ENCODE measurements at regions not wholly inside any gene's neighbourhood (a gene's known extent, or its start where the extent isn't known, plus 50 kb on each side); places are given as distances from the start of the nearest gene placed in this dataset.

DNA sequence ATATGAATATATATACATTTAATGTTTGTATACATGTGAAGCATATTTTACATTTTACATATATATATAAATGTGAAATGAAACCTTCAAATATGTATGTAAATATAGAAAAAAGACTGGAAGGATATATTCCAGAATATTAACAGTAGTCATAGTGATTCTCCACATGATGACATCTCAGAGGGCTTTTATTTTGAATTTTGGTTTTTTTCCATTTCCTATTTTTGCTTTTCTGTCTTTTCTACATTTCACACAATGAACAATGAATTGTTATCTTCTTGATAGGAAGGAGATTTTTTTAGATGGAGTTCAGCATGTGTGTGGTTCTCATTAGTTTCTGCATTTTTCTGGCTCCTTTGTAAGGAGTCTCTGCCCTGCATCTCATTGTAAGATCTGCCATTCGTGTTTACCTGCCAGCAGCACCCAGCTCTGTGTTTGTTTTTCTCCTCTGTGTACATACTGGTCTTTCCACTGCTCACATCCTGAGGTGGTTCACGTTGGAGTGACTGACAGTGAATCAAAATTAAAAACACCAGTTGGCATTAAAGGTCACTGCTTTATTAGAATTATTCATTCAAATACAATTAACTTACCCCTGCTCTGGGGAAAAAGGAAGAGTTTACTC, 425.3 kb upstream of the MDFIC2 start:
- TF ChIP-seq, protein P1, sequence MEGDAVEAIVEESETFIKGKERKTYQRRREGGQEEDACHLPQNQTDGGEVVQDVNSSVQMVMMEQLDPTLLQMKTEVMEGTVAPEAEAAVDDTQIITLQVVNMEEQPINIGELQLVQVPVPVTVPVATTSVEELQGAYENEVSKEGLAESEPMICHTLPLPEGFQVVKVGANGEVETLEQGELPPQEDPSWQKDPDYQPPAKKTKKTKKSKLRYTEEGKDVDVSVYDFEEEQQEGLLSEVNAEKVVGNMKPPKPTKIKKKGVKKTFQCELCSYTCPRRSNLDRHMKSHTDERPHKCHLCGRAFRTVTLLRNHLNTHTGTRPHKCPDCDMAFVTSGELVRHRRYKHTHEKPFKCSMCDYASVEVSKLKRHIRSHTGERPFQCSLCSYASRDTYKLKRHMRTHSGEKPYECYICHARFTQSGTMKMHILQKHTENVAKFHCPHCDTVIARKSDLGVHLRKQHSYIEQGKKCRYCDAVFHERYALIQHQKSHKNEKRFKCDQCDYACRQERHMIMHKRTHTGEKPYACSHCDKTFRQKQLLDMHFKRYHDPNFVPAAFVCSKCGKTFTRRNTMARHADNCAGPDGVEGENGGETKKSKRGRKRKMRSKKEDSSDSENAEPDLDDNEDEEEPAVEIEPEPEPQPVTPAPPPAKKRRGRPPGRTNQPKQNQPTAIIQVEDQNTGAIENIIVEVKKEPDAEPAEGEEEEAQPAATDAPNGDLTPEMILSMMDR (IDR thresholded peaks at IDR 0.05; ENCODE audit: low read length, missing control alignments): no peak
- DNase-seq (ENCODE audit: low read depth): no peak
- no peak overlapping the region for H3K4me3 ChIP-seq (replicated peaks; ENCODE audit: low read depth, low read length)

DNA sequence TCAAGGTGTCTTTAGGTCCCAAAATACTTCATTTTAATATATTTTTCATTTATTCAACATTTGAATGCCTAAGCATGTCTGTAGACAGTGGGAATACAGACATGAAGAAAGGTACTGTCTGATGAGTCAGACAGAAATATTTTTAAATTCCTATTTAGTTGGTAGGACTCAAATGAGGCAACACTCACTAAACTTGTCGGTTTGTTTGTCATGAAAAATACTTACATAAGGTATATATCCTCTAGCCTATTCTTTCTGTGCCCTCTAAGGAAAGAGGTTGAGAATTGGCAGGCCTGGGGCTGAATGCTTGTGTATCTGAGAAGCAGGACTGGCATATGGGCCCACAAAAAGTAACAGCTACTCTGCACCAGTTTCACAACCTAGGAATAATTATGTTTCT, 423.6 kb upstream of the MDFIC2 start:
- TF ChIP-seq, protein P1 (IDR thresholded peaks at IDR 0.05; ENCODE audit: low read length, missing control alignments): no peak

DNA sequence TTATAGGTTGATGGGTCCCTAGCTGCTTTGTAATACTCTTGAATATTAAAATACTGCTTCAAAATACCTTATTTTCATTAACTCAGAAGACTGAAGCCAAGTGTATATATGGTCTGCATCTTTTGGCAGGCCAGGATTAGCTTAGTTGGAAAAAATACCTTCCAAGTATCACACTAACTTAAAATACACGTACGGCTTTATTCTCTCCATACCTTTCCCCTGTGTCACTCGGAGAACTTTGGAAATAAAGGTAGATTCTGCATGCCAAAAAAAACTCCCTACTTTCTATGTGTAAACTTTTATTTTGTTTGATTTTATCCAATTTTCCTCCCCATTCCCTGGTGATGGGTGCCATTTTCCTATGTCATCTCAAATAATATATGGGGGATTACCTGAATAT, 422.3 kb upstream of the MDFIC2 start:
- DNase-seq (ENCODE audit: low read depth): no peak
- TF ChIP-seq, protein P1 (IDR thresholded peaks at IDR 0.05; ENCODE audit: low read length, missing control alignments): no peak
- no peak overlapping the region for H3K4me3 ChIP-seq (replicated peaks; ENCODE audit: low read depth, low read length)

More for the DNA sequence above, 423.6 kb upstream of the MDFIC2 start:
- peak; percentile 23 for DNase-seq (ENCODE audit: low read depth)
- H3K4me3 ChIP-seq (replicated peaks; ENCODE audit: low read depth, low read length): no peak overlapping the region

DNA sequence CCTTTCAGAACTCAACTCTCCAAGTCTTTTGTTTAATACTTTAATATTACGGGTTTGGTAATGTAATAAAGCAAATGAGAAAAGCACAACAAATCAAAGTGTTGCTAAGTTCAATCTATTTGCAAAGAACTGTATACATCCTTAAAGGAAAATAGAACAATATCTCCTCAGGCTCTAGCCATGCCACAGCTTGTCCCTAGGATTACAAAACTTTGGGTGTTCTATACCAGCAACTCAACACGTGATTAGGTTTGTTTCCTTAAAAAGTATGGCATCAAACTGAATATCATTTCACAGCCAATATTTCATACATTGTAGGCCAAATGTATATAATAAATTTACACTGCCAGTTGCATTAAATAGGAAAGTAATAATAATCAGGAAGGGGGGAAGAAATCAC, 418.6 kb upstream of the MDFIC2 start:
- TF ChIP-seq, protein P1 (IDR thresholded peaks at IDR 0.05; ENCODE audit: low read length, missing control alignments): no peak

DNA sequence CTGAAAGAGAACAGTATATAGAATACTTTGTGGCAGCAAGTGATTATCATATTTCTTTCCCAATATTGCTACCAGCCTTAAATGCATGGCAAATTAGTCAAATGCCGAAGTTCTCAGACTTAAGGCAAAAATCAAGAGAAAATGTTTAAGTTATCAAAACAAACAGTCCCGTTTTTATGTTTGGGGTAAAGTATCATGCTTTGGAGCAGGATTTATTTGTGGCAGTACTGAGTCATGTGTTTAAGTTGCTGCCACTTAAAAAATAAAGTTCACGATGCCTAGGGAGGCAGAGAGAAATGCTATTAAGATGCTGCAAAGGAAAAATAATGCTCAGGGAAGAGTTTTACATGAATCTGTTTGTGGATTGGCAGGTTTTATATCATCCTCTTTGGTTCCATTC, 417.4 kb upstream of the MDFIC2 start:
- no peak for DNase-seq (ENCODE audit: low read depth)
- TF ChIP-seq, protein P1 (IDR thresholded peaks at IDR 0.05; ENCODE audit: low read length, missing control alignments): no peak
- no peak overlapping the region for H3K4me3 ChIP-seq (replicated peaks; ENCODE audit: low read depth, low read length)

More for the DNA sequence above, 418.6 kb upstream of the MDFIC2 start:
- DNase-seq (ENCODE audit: low read depth): no peak
- H3K4me3 ChIP-seq (replicated peaks; ENCODE audit: low read depth, low read length): no peak overlapping the region

DNA sequence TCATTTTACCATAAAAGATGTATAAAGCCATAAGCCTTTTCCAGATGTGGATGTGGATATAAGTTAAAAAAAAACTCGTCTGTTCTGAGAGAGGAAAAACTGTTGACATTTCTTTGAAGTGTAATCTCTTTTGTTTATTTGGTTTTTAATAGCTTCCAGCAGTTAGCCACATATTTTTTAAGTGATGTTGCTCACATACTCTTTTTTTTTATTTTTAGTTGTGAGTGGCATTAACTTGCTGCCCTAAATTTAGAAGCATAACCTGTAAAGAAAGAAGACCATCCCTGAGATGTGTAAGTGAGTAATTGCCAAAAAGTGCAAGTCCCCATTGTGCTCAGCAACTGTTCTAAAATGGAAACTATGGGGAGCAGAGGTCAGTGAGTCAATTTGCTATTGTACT, 415.9 kb upstream of the MDFIC2 start:
- TF ChIP-seq, protein P1 (IDR thresholded peaks at IDR 0.05; ENCODE audit: low read length, missing control alignments): no peak
- no peak overlapping the region for H3K4me3 ChIP-seq (replicated peaks; ENCODE audit: low read depth, low read length)
- DNase-seq (ENCODE audit: low read depth): no peak

DNA sequence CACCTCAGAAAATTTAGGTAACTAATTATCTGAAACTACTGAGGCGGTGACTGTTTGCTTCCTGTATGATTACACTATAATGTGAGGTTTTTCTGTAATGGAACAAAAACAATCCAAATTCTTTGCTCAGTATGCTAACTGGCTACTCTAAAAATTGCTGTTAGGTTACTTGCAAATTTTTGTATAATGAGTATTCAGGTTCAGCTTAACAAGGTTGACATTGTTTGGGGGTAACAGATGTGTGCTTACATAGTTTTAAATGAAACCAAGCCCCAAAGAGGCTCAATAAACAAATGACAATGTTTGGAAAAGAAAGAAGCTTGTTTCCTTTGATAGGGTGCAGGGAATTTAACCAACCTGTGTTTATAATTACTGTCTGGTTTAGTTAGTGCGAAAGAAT, 414.5 kb upstream of the MDFIC2 start:
- no peak overlapping the region for H3K4me3 ChIP-seq (replicated peaks; ENCODE audit: low read depth, low read length)
- no peak for DNase-seq (ENCODE audit: low read depth)
- TF ChIP-seq, protein P1 (IDR thresholded peaks at IDR 0.05; ENCODE audit: low read length, missing control alignments): no peak
